ENCODE measurements at regions not wholly inside any gene's neighbourhood (a gene's known extent, or its start where the extent isn't known, plus 50 kb on each side); places are given as distances from the start of the nearest gene placed in this dataset.
A peak's percentile ranks its signal among the peaks of the same experiment; 100 is the strongest.
"Not testable (repeated sequence)": the region's sequence is repeated elsewhere in the genome, so short reads cannot be mapped to it uniquely, and the experiment has no call there.

DNA sequence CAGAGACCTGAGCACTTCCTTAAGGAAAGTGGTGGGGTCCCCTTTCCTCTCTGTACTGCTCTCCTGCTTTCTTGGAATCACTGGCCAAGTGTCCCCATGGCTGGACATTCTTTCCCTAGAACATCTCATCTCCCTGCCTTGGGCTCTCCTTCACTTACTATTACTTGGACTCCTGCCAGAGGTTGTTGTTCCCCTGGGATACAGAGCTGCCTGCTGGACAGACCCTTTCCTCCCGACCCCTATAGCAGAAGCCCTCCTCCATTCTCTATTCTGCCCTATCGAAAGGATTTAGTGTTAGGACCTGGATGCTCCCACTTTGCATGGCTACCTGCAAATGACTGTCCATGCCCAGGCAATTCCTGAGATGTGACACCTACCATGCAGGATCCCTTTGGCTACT, 164.3 kb upstream of the PODXL start:
- DNase-seq, result no peak

DNA sequence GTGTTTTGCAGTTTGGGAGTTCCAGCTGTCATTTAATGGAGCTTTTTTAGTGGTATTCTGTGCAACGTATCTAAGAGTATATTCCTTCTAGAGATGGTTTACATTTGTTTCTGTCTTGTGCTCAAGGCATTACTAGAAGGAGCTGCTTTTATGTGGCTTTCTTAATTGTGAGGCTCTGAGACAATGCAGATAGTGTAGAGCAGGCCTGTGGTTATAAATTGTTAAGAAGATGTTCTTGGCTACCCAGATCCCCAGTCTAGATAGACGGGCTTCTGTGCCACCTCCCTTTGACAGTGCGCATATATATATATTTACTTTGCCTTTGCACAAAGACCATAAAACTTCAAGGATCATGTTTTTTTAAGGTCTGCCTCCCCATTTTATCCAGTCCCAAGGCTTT, 160.8 kb upstream of the PODXL start:
- DNase-seq, result no peak

DNA sequence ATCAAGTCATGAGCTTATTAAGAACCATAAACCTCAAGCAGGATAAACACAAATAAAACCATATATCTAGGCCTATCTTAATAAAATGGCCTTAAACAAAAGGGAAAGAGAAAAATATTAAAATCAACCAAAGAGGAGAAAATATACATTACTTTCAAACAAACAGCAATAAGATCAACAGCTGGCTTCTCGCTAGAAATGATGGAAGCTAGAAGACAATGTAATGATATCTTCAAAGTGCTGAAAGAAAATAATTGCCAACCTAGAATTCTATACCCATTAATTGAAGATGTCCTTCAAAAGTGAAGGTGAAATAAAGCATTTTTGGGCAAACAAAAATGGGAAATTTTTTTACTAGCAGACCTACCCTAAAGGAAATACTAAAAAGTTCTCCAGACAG, 142.9 kb upstream of the PODXL start:
- DNase-seq, result no peak

DNA sequence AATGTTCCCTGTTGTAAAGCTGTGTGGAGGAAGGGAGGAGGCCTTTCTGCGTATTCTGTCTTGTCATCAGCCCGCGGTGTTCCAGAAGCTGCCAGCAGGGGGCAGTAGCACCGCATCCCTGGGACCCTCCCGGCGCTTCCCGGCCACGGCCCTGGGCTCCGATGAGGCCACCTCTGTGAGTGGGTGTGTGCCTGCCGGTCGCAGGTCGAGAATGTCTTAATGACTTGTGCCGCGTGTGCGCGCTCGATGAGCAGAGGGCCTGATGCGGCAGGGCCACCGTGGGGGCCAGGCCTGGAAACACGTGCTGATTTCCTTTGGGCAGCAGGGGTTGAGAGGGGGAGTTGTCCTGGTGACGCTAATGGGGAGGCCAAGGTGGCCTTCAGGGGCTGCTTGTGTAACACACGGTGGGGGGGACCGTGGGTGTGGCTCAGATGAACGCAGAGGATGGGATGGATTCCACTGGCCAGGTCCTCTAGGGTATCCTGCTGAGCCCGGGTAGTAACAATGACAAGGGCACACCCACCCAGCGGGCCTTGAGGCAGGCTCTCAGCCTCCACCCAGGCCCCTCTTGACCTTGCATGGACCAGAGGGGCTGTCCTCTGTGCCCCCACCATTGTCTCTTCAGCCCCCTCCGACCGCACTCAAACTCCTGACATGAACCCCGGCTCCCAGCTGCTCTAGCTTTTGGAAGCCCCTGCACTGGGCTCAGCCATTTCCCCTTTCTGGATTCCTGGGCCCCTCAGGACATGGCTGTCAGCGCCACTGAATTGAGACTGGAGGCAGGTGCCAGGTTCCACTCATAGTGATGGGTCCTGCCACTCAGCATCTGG, 135.9 kb upstream of the PODXL start:
- peak; percentile 17 for DNase-seq

- no peak for DNase-seq
Measured at GRCh38 chr7:131691454-131692130, 135.2 kb upstream of the PODXL start.

DNA sequence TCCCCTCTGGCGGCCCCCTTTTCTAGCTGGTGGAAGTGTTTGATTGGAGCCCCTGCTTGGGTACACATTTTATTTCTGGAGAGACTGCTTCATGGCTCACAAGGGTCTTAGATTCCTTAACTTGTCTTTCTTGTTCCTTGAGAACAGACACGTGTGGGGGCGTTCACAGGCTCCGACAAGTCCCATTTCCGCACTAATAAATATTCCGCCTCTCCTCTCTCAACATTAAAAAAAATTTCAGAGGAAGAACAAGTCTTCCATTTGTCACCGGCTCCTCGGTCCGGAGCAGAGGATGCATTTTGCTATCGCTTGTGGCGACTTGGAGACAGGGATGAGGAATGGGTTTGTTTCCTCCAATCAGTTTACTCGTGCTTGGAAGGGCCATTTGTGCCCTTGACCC, 134.0 kb upstream of the PODXL start:
- no peak for DNase-seq

GRCh38 chr7:131689662-131690234, 133.3 kb upstream of the PODXL start:
- DNase-seq, result no peak

DNA sequence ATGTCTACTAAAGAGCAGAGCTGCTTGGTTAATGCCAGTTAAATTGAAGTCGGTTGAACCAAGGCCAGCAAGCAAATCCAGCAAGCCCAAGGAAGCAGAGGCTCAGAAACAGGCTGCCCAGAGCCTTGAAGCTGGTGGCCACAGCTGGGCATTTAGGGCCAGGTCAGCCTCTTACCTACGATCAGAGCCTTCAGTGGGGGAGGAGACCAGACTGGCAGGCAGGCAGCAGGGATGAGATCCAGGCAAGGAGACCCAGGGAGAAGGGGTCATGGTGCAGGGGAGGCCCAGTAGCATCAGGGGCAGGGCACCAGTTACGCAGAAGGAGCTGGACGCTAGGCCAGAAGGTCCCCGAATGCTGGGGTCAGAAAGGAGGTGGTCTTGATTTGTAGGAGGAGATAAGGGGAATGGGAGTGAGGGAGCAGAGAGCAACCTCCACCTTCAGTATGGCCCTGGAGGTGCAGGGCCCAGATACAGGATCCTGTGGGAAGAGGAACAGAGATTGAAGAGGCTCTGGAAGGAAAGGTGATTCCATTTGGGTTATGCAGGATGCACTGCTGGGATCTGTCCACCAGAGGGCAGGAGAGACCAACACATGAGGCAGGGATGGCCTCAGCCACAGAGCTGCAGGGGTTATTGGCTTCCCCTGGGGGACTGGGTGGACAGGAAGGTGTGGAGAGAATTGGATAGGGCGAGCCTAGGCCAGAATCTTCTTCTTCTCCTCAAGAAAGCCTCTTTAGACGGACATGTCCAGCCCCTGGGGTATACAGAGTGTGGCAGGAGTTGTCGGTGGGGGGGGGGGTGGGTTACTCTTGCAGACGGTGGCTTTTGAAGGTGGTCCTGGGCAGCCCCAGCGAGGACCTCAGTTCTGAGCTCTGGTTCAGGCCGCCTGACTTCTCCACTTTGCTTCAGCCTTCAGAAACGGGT, 132.6 kb upstream of the PODXL start:
- peak; percentile 46 for DNase-seq

GRCh38 chr7:131687296-131687695, 130.9 kb upstream of the PODXL start:
- DNase-seq, result no peak

- DNase-seq, result no peak
Measured at GRCh38 chr7:131686833-131687232, 130.4 kb upstream of the PODXL start.

- DNase-seq, result no peak
Measured at GRCh38 chr7:131683536-131684125, 127.2 kb upstream of the PODXL start.

- no peak for DNase-seq
Measured at GRCh38 chr7:131681961-131682360, 125.5 kb upstream of the PODXL start.

- DNase-seq, result not testable (repeated sequence)
Measured at GRCh38 chr7:131679071-131679470, 122.6 kb upstream of the PODXL start.

GRCh38 chr7:131676850-131677249, 120.4 kb upstream of the PODXL start:
- DNase-seq, result not testable (repeated sequence)

GRCh38 chr7:131674131-131674530, 117.7 kb upstream of the PODXL start:
- DNase-seq, result no peak

- DNase-seq, result no peak
Measured at GRCh38 chr7:131673576-131673975, 117.1 kb upstream of the PODXL start.

GRCh38 chr7:131670406-131670805, 114.0 kb upstream of the PODXL start:
- DNase-seq, result no peak

DNA sequence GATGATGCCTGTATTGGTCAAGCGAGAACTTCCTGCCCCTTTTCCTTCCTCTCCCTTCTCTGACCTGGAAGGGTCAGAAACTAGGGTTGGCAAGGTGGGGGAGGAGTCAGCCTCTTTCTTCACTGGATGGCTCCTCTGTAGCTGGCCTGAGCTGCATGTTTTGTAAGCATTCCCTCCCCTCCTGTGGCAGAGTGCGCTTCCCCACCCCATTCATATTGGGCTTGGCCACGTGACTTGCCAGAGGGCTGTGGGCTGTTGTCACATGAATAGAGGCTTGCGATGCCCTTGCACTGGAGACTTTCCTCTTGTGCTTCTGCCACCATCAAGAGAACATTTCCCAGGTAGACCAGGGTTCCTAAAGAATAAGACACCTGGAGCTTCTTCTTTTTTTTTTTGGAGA, 111.3 kb upstream of the PODXL start:
- DNase-seq, result no peak

DNA sequence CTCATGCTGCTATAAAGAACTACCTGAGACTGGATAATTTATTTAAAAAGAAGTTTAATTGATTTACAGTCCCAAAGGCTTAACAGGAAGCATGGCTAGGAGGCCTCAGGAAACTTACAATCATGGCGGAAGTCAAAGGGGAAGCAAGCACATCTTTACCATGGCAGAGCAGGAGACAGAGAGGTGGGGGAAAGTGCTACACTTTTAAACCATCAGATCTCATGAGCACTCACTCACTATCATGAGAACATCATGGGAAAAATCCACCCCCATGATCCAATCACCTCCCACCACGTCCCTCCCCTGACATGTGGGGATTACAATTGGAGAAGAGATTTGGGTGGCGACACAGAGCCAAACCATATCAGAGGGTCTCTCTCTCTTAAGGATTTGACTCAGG, 108.6 kb upstream of the PODXL start:
- no peak for DNase-seq

- DNase-seq, result no peak
Measured at GRCh38 chr7:131664570-131664969, 108.1 kb upstream of the PODXL start.

DNA sequence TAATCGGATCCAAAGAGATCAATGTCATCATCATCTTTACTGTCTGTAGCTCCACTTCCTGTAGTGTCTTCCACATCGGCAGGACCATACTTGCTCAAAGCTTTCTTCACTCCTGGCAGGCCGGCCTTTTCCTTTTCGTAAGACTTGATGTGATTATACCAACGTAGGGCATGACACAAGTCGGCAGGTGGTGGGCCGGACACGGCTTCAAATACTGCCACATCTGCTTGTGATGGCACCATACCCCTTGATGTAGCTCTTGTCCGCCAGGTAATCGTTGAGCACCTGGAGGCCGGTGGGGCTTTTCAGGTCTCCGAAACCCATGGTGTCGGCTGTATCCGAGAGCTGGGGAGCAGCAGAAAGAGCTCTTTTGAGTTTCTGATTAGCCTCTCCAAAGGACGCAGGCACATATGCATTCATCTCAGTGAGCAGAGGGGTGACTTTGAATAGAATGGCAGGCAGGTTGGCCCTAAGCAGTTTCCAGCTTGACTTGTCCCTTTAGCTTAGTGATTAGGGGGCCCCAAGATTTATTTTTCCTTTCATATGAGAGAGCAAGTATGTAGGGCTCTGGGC, 106.0 kb upstream of the PODXL start:
- not testable (repeated sequence) for DNase-seq

GRCh38 chr7:131657881-131658280, 101.5 kb upstream of the PODXL start:
- no peak for DNase-seq

Measured in NCI-H510A treated with DMSO at 0.1 percent for 48 hours (cell line).